ENCODE measurements at regions not wholly inside any gene's neighbourhood (a gene's known extent, or its start where the extent isn't known, plus 50 kb on each side); places are given as distances from the start of the nearest gene placed in this dataset.

- no peak overlapping the region for H3K27ac Mint-ChIP-seq
- H3K27me3 Mint-ChIP-seq = peaks cover under 1% of the 10 kb centered on the region
- no peaks in the 10 kb centered on the region for H3K36me3 Mint-ChIP-seq
- no peaks in the 10 kb centered on the region for H3K9me3 Mint-ChIP-seq
- H3K4me1 Mint-ChIP-seq = no peaks in the 10 kb centered on the region
- DNase-seq = no peak
- H3K4me3 Mint-ChIP-seq = no peak overlapping the region
These were observed 154.7 kb downstream of the KTN1 start for GRCh38 chr14:55734731-55735130.

- no peaks in the 10 kb centered on the region for H3K4me1 Mint-ChIP-seq
- no peaks in the 10 kb centered on the region for H3K27me3 Mint-ChIP-seq
- no peaks in the 10 kb centered on the region for H3K36me3 Mint-ChIP-seq
- H3K27ac Mint-ChIP-seq = no peak overlapping the region
- H3K9me3 Mint-ChIP-seq = no peaks in the 10 kb centered on the region
- H3K4me3 Mint-ChIP-seq = no peak overlapping the region
- DNase-seq = no peak
These were observed 160.1 kb downstream of the KTN1 start for GRCh38 chr14:55739967-55740648.

GRCh38 chr14:55740649-55740989 lies 160.6 kb downstream of the KTN1 start:
- Mint-ChIP-seq H3K27me3 (no peaks in the 10 kb centered on the region), H3K27ac (no peak overlapping the region), H3K9me3 (no peaks in the 10 kb centered on the region), H3K36me3 (no peaks in the 10 kb centered on the region), H3K4me3 (no peak overlapping the region), H3K4me1 (no peaks in the 10 kb centered on the region)
- DNase-seq = no peak

- Mint-ChIP-seq H3K36me3 (no peaks in the 10 kb centered on the region), H3K9me3 (no peaks in the 10 kb centered on the region), H3K4me3 (no peak overlapping the region), H3K27me3 (no peaks in the 10 kb centered on the region), H3K27ac (no peak overlapping the region), H3K4me1 (no peaks in the 10 kb centered on the region)
- no peak for DNase-seq
These were observed 161.2 kb downstream of the KTN1 start for GRCh38 chr14:55741240-55741639.

GRCh38 chr14:55743551-55743950 lies 163.5 kb downstream of the KTN1 start:
- H3K9me3 Mint-ChIP-seq = no peaks in the 10 kb centered on the region
- H3K27me3 Mint-ChIP-seq = no peaks in the 10 kb centered on the region
- no peak overlapping the region for H3K27ac Mint-ChIP-seq
- DNase-seq = no peak
- no peak overlapping the region for H3K4me3 Mint-ChIP-seq
- H3K4me1 Mint-ChIP-seq = no peaks in the 10 kb centered on the region
- H3K36me3 Mint-ChIP-seq = no peaks in the 10 kb centered on the region

- H3K27ac Mint-ChIP-seq = no peak overlapping the region
- no peak for DNase-seq
- no peak overlapping the region for H3K4me3 Mint-ChIP-seq
- no peaks in the 10 kb centered on the region for H3K4me1 Mint-ChIP-seq
- H3K9me3 Mint-ChIP-seq = no peaks in the 10 kb centered on the region
- H3K27me3 Mint-ChIP-seq = no peaks in the 10 kb centered on the region
- H3K36me3 Mint-ChIP-seq = no peaks in the 10 kb centered on the region
These were observed 164.3 kb downstream of the KTN1 start for GRCh38 chr14:55744321-55744720.

GRCh38 chr14:55745906-55746305 lies 165.9 kb downstream of the KTN1 start:
- DNase-seq = no peak
- Mint-ChIP-seq H3K27me3 (no peaks in the 10 kb centered on the region), H3K4me3 (no peak overlapping the region), H3K4me1 (no peaks in the 10 kb centered on the region), H3K9me3 (no peaks in the 10 kb centered on the region), H3K27ac (no peak overlapping the region), H3K36me3 (no peaks in the 10 kb centered on the region)

- H3K27ac Mint-ChIP-seq = no peak overlapping the region
- no peak overlapping the region for H3K4me3 Mint-ChIP-seq
- no peak for DNase-seq
- H3K27me3 Mint-ChIP-seq = no peaks in the 10 kb centered on the region
- H3K9me3 Mint-ChIP-seq = no peaks in the 10 kb centered on the region
- H3K4me1 Mint-ChIP-seq = no peaks in the 10 kb centered on the region
- no peaks in the 10 kb centered on the region for H3K36me3 Mint-ChIP-seq
These were observed 166.6 kb downstream of the KTN1 start for GRCh38 chr14:55746558-55746957.

GRCh38 chr14:55747186-55747585 lies 167.2 kb downstream of the KTN1 start:
- Mint-ChIP-seq H3K36me3 (no peaks in the 10 kb centered on the region), H3K9me3 (no peaks in the 10 kb centered on the region), H3K4me3 (no peak overlapping the region), H3K27me3 (no peaks in the 10 kb centered on the region), H3K27ac (no peak overlapping the region), H3K4me1 (no peaks in the 10 kb centered on the region)
- DNase-seq = no peak

GRCh38 chr14:55749201-55749812 lies 169.3 kb downstream of the KTN1 start:
- H3K36me3 Mint-ChIP-seq = no peaks in the 10 kb centered on the region

GRCh38 chr14:55749946-55750345 lies 169.9 kb downstream of the KTN1 start:
- no peaks in the 10 kb centered on the region for H3K27me3 Mint-ChIP-seq
- no peak for DNase-seq
- no peak overlapping the region for H3K4me3 Mint-ChIP-seq
- H3K27ac Mint-ChIP-seq = no peak overlapping the region
- no peaks in the 10 kb centered on the region for H3K9me3 Mint-ChIP-seq
- H3K36me3 Mint-ChIP-seq = no peaks in the 10 kb centered on the region
- H3K4me1 Mint-ChIP-seq = no peaks in the 10 kb centered on the region

More at GRCh38 chr14:55749201-55749812, 169.3 kb downstream of the KTN1 start:
- Mint-ChIP-seq H3K4me3 (no peak overlapping the region), H3K4me1 (no peaks in the 10 kb centered on the region), H3K27ac (no peak overlapping the region), H3K9me3 (no peaks in the 10 kb centered on the region), H3K27me3 (no peaks in the 10 kb centered on the region)
- DNase-seq = no peak

- DNase-seq = no peak
- H3K36me3 Mint-ChIP-seq = no peaks in the 10 kb centered on the region
- no peak overlapping the region for H3K4me3 Mint-ChIP-seq
- H3K9me3 Mint-ChIP-seq = no peaks in the 10 kb centered on the region
- H3K27me3 Mint-ChIP-seq = no peaks in the 10 kb centered on the region
- no peak overlapping the region for H3K27ac Mint-ChIP-seq
- H3K4me1 Mint-ChIP-seq = no peaks in the 10 kb centered on the region
These were observed 172.8 kb downstream of the KTN1 start for GRCh38 chr14:55752580-55753390.

GRCh38 chr14:55754471-55754870 lies 174.5 kb downstream of the KTN1 start:
- H3K27me3 Mint-ChIP-seq = no peaks in the 10 kb centered on the region
- H3K36me3 Mint-ChIP-seq = no peaks in the 10 kb centered on the region
- H3K4me3 Mint-ChIP-seq = no peak overlapping the region
- DNase-seq = no peak
- no peak overlapping the region for H3K27ac Mint-ChIP-seq
- H3K9me3 Mint-ChIP-seq = no peaks in the 10 kb centered on the region
- H3K4me1 Mint-ChIP-seq = no peaks in the 10 kb centered on the region

- Mint-ChIP-seq H3K9me3 (no peaks in the 10 kb centered on the region), H3K27me3 (no peaks in the 10 kb centered on the region), H3K4me3 (no peak overlapping the region), H3K27ac (no peak overlapping the region), H3K36me3 (no peaks in the 10 kb centered on the region), H3K4me1 (no peaks in the 10 kb centered on the region)
- no peak for DNase-seq
These were observed 174.9 kb downstream of the KTN1 start for GRCh38 chr14:55754871-55755270.

GRCh38 chr14:55756078-55756477 lies 176.1 kb downstream of the KTN1 start:
- Mint-ChIP-seq H3K27me3 (no peaks in the 10 kb centered on the region), H3K4me3 (no peak overlapping the region), H3K9me3 (no peaks in the 10 kb centered on the region), H3K4me1 (no peaks in the 10 kb centered on the region), H3K27ac (no peak overlapping the region), H3K36me3 (no peaks in the 10 kb centered on the region)
- no peak for DNase-seq

- Mint-ChIP-seq H3K4me3 (no peak overlapping the region), H3K36me3 (no peaks in the 10 kb centered on the region), H3K4me1 (no peaks in the 10 kb centered on the region), H3K27ac (no peak overlapping the region), H3K27me3 (no peaks in the 10 kb centered on the region), H3K9me3 (no peaks in the 10 kb centered on the region)
- DNase-seq = no peak
These were observed 176.6 kb downstream of the KTN1 start for GRCh38 chr14:55756557-55756956.
